ENCODE measurements at regions not wholly inside any gene's neighbourhood (a gene's known extent, or its start where the extent isn't known, plus 50 kb on each side); places are given as distances from the start of the nearest gene placed in this dataset.

- H3K36me3 ChIP-seq: no peaks in the 10 kb centered on the region
- H3K9me3 ChIP-seq: no peaks in the 10 kb centered on the region
- no peak for DNase-seq
- WGBS, 2 donors: 28 to 29% methylated on average over 2 of the region's 2 CpGs
- H3K4me3 ChIP-seq: no peak overlapping the region
- intact Hi-C loops (cut with DNase I): no loop called here
- TF ChIP-seq CTCF (IDR thresholded peaks at IDR 0.05) (no peak), POLR2A (IDR thresholded peaks at IDR 0.05) (no peak)
- no peak overlapping the region for H3K27ac ChIP-seq
- no peaks in the 10 kb centered on the region for H3K4me1 ChIP-seq
- H3K27me3 ChIP-seq: no peaks in the 10 kb centered on the region
These were observed 258.0 kb upstream of the API5 start for GRCh38 chr11:43053638-43054412.

- Histone ChIP-seq H3K27ac (no peak overlapping the region), H3K27me3 (no peaks in the 10 kb centered on the region), H3K9me3 (no peaks in the 10 kb centered on the region), H3K36me3 (no peaks in the 10 kb centered on the region), H3K4me3 (no peak overlapping the region), H3K4me1 (no peaks in the 10 kb centered on the region)
- intact Hi-C loops (cut with DNase I): no loop called here
- TF ChIP-seq POLR2A (IDR thresholded peaks at IDR 0.05): no peak
- no peak for TF ChIP-seq CTCF (IDR thresholded peaks at IDR 0.05)
- WGBS, 2 donors: 80 to 93% methylated on average over 1 of the region's 1 CpG
- DNase-seq: no peak
These were observed 244.1 kb upstream of the API5 start for GRCh38 chr11:43067681-43068080.

GRCh38 chr11:43071338-43071737 is 240.5 kb upstream of the API5 start:
- 59 to 83% methylated on average over 1 of the region's 1 CpG for WGBS, 2 donors
- Histone ChIP-seq H3K36me3 (no peaks in the 10 kb centered on the region), H3K4me3 (no peak overlapping the region), H3K9me3 (no peaks in the 10 kb centered on the region), H3K27me3 (no peaks in the 10 kb centered on the region), H3K27ac (no peak overlapping the region), H3K4me1 (no peaks in the 10 kb centered on the region)
- DNase-seq: no peak
- no peak for TF ChIP-seq POLR2A (IDR thresholded peaks at IDR 0.05)
- TF ChIP-seq CTCF (IDR thresholded peaks at IDR 0.05): no peak
- intact Hi-C loops (cut with DNase I): no loop called here

- WGBS, 2 donors: 25 to 55% methylated on average over 3 of the region's 3 CpGs
These were observed 239.7 kb upstream of the API5 start for GRCh38 chr11:43072096-43072495.

More at GRCh38 chr11:43072096-43072495, 239.7 kb upstream of the API5 start:
- DNase-seq: no peak
- no peaks in the 10 kb centered on the region for H3K27me3 ChIP-seq
- H3K36me3 ChIP-seq: no peaks in the 10 kb centered on the region
- no peaks in the 10 kb centered on the region for H3K9me3 ChIP-seq
- TF ChIP-seq POLR2A (IDR thresholded peaks at IDR 0.05) (no peak), CTCF (IDR thresholded peaks at IDR 0.05) (no peak)
- H3K4me1 ChIP-seq: no peaks in the 10 kb centered on the region
- intact Hi-C loops (cut with DNase I): no loop called here
- no peak overlapping the region for H3K4me3 ChIP-seq
- H3K27ac ChIP-seq: no peak overlapping the region

Data from esophagus squamous epithelium (tissue), 5 donors.